Breast epithelium (tissue), 4 donors: ENCODE measurements at regions not wholly inside any gene's neighbourhood (a gene's known extent, or its start where the extent isn't known, plus 50 kb on each side); places are given as distances from the start of the nearest gene placed in this dataset.

Source experiments
- DNase-seq, 2 donors: peaks; one replicate each; pipeline ENCODE4 v3.0.0-alpha.2; 2019; ENCODE audit warnings: low spot score in 2 of 2
- H3K27ac ChIP-seq, 2 donors: fragments of 200-600 bp; sonication (generic) in 1 of 2; one replicate each; pipeline ENCODE4 v1.5.1; 2016 to 2019; ENCODE audit warnings: mild to moderate bottlenecking in 1 of 2
- H3K27me3 ChIP-seq, 2 donors: fragments of 200-600 bp; sonication (generic) in 1 of 2; one replicate each; pipeline versions ENCODE4 v1.5.1 to v1.6.0; 2017 to 2019; ENCODE audit warnings: control low read depth in 1 of 2, mild to moderate bottlenecking in 1 of 2
- H3K36me3 ChIP-seq: fragments of 200-600 bp; one replicate; pipeline ENCODE4 v1.5.1; 2019
- H3K4me1 ChIP-seq, 2 donors: fragments of 200-600 bp; sonication (generic); one replicate each; pipeline ENCODE4 v1.5.1; 2016 to 2019; ENCODE audit warnings: control low read depth in 1 of 2
- H3K4me3 ChIP-seq, 3 donors: fragments of 200-600 bp; sonication (generic); 1 replicate in 2 of 3; 2 replicates in 1 of 3; pipeline ENCODE4 v1.5.1; 2016 to 2019; ENCODE audit warnings: mild to moderate bottlenecking in 3 of 3, moderate library complexity in 2 of 3
- H3K9me3 ChIP-seq, 2 donors: fragments of 200-600 bp; sonication (generic) in 1 of 2; one replicate each; pipeline ENCODE4 v1.5.1; 2016 to 2019; ENCODE audit warnings: control low read depth in 1 of 2
- CTCF ChIP-seq, 3 donors: fragments of 450-650 bp; IDR thresholded peaks; one replicate each; pipeline ENCODE4 v1.5.1; 2016 to 2017; ENCODE audit warnings: antibody characterized with exemption in 3 of 3, mild to moderate bottlenecking in 3 of 3, moderate library complexity in 3 of 3
- POLR2A ChIP-seq: fragments of 450-650 bp; IDR thresholded peaks from one replicate; pipeline ENCODE4 v1.6.1; 2016; ENCODE audit warnings: antibody characterized with exemption, mild to moderate bottlenecking, moderate library complexity
- POLR2AphosphoS5 ChIP-seq, 3 donors: sonication (generic); formaldehyde crosslinking; IDR thresholded peaks; one replicate each; pipeline ENCODE4 v1.6.1; 2017; ENCODE audit warnings: antibody characterized with exemption in 3 of 3
- intact Hi-C: fragments of 100-400 bp; cut with DNase I; formaldehyde crosslinking; loops from one replicate; pipeline ENCODE4 v1.15.1; 2023; ENCODE audit warnings: low total_unique reads

GRCh38 chr9:74277532-74277931 lies 219.6 kb upstream of the RORB start:
- H3K27me3 ChIP-seq: peaks cover 0 to 3% of the 10 kb centered on the region in 2 donors
- intact Hi-C loops: no loop called here
- H3K4me3 ChIP-seq: no peak overlapping the region
- DNase-seq: no peak
- H3K36me3 ChIP-seq: no peaks in the 10 kb centered on the region
- no peaks in the 10 kb centered on the region for H3K4me1 ChIP-seq
- H3K27ac ChIP-seq: no peak overlapping the region
- TF ChIP-seq POLR2AphosphoS5 (IDR thresholded peaks at IDR 0.05): no peak
- no peaks in the 10 kb centered on the region for H3K9me3 ChIP-seq

- Histone ChIP-seq H3K9me3 (no peaks in the 10 kb centered on the region), H3K27ac (no peak overlapping the region), H3K4me3 (no peak overlapping the region), H3K4me1 (no peaks in the 10 kb centered on the region), H3K27me3 (peaks cover 0 to 3% of the 10 kb centered on the region in 2 donors), H3K36me3 (no peaks in the 10 kb centered on the region)
- TF ChIP-seq POLR2AphosphoS5 (IDR thresholded peaks at IDR 0.05): no peak
- no peak for TF ChIP-seq POLR2A
- TF ChIP-seq CTCF (IDR thresholded peaks at IDR 0.05): no peak
- intact Hi-C loops: no loop called here
- DNase-seq: no peak
Observed at GRCh38 chr9:74281674-74282073, 215.5 kb upstream of the RORB start.

- DNase-seq: no peak
- no peak overlapping the region for H3K27ac ChIP-seq
- H3K27me3 ChIP-seq: peaks cover 0 to 3% of the 10 kb centered on the region in 2 donors
- H3K36me3 ChIP-seq: no peaks in the 10 kb centered on the region
- intact Hi-C loops: no loop called here
- no peak for TF ChIP-seq CTCF (IDR thresholded peaks at IDR 0.05)
- no peak for TF ChIP-seq POLR2A
- no peak for TF ChIP-seq POLR2AphosphoS5 (IDR thresholded peaks at IDR 0.05)
- H3K4me3 ChIP-seq: no peak overlapping the region
- H3K4me1 ChIP-seq: no peaks in the 10 kb centered on the region
- H3K9me3 ChIP-seq: no peaks in the 10 kb centered on the region
Observed at GRCh38 chr9:74282526-74283253, 214.4 kb upstream of the RORB start.

- no peak for DNase-seq
- Histone ChIP-seq H3K27me3 (peaks cover 0 to 3% of the 10 kb centered on the region in 2 donors), H3K9me3 (no peaks in the 10 kb centered on the region), H3K4me1 (no peaks in the 10 kb centered on the region), H3K4me3 (no peak overlapping the region), H3K27ac (no peak overlapping the region), H3K36me3 (no peaks in the 10 kb centered on the region)
- no peak for TF ChIP-seq CTCF (IDR thresholded peaks at IDR 0.05)
- TF ChIP-seq POLR2A: no peak
- no peak for TF ChIP-seq POLR2AphosphoS5 (IDR thresholded peaks at IDR 0.05)
- intact Hi-C loops: no loop called here
Observed at GRCh38 chr9:74284581-74285450, 212.3 kb upstream of the RORB start.

GRCh38 chr9:74293479-74293878 lies 203.7 kb upstream of the RORB start:
- no peak overlapping the region for H3K27ac ChIP-seq
- intact Hi-C loops: no loop called here
- no peaks in the 10 kb centered on the region for H3K27me3 ChIP-seq
- DNase-seq: no peak
- H3K4me1 ChIP-seq: no peaks in the 10 kb centered on the region
- TF ChIP-seq CTCF (IDR thresholded peaks at IDR 0.05) (no peak), POLR2A (no peak), POLR2AphosphoS5 (IDR thresholded peaks at IDR 0.05) (no peak)
- no peak overlapping the region for H3K4me3 ChIP-seq
- no peaks in the 10 kb centered on the region for H3K36me3 ChIP-seq
- no peaks in the 10 kb centered on the region for H3K9me3 ChIP-seq
